ENCODE measurements at regions not wholly inside any gene's neighbourhood (a gene's known extent, or its start where the extent isn't known, plus 50 kb on each side); places are given as distances from the start of the nearest gene placed in this dataset.

DNA sequence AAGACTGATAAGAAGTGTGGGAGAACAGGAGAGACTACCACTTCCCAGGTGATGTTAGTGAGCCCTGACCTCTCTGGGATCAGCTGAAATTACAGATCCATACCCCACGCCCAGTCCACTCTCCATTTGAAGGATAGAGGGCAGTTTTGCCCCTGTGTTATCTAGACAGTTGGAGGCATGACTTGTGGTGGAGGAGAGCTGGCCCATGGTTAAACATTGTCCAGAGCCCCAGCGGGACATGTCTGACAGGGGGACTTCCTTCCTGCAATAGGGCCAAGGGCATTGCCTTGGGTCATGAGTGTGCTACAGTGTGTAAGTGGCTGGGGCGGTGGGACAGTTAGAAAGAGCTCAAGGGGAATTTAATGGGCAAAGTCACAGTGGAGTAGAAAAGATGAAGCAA lies 181.1 kb downstream of the MID1IP1 start:
- TF ChIP-seq, protein P1, sequence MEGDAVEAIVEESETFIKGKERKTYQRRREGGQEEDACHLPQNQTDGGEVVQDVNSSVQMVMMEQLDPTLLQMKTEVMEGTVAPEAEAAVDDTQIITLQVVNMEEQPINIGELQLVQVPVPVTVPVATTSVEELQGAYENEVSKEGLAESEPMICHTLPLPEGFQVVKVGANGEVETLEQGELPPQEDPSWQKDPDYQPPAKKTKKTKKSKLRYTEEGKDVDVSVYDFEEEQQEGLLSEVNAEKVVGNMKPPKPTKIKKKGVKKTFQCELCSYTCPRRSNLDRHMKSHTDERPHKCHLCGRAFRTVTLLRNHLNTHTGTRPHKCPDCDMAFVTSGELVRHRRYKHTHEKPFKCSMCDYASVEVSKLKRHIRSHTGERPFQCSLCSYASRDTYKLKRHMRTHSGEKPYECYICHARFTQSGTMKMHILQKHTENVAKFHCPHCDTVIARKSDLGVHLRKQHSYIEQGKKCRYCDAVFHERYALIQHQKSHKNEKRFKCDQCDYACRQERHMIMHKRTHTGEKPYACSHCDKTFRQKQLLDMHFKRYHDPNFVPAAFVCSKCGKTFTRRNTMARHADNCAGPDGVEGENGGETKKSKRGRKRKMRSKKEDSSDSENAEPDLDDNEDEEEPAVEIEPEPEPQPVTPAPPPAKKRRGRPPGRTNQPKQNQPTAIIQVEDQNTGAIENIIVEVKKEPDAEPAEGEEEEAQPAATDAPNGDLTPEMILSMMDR (IDR thresholded peaks at IDR 0.05; ENCODE audit: low read depth, low read length), result no peak
- DNase-seq (ENCODE audit: low read depth in 2 of 2), result no peak
- H3K4me3 ChIP-seq (replicated peaks in 1 of 2; ENCODE audit: low read depth in 2 of 2, low read length in 2 of 2), result no peak overlapping the region

DNA sequence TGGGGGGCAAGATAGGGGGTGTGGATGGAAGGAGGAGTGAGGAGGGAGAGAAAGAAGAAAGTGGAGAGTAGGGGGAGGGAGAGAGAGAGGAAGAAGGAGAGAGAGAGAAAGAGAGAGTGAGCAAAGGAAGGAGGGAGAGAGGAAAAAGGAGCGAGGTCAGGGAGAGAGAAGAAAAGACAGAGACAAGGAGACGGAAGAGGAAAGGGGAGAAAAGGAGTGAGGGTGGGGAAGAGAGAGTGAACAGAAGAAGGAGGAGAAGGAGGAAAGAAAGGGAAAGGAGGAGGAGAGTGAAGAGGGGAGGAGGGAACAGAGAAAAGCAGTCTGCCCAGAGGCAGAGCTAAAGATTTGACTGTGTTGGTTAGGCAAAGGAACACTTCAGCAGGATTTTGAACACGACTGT lies 181.6 kb downstream of the MID1IP1 start:
- no peak for DNase-seq (ENCODE audit: low read depth in 2 of 2)
- TF ChIP-seq, protein P1 (IDR thresholded peaks at IDR 0.05; ENCODE audit: low read depth, low read length), result no peak
- no peak overlapping the region for H3K4me3 ChIP-seq (replicated peaks in 1 of 2; ENCODE audit: low read depth in 2 of 2, low read length in 2 of 2)

DNA sequence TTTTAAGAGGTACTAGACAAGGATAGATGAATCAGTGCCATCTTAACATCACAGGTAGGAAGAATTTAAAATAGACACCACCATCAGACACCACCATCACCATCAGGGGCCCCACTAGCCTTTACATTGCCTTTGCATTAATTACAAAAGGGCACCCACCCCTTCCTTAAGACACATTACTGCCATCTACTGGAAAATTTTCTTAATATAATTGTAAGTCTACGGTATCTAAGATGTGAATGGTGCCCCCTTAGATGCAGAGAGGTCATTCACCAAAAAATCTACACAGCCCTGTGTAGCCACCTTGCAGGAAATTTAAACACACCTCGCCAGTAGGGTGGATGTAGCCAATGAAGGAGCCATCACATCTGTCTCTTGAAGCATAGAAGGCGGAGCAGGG lies 184.1 kb downstream of the MID1IP1 start:
- TF ChIP-seq, protein P1 (IDR thresholded peaks at IDR 0.05; ENCODE audit: low read depth, low read length), result no peak
- peak; percentile 29 to 43 for DNase-seq (ENCODE audit: low read depth in 2 of 2)
- H3K4me3 ChIP-seq (replicated peaks in 1 of 2; ENCODE audit: low read depth in 2 of 2, low read length in 2 of 2), result no peak overlapping the region

DNA sequence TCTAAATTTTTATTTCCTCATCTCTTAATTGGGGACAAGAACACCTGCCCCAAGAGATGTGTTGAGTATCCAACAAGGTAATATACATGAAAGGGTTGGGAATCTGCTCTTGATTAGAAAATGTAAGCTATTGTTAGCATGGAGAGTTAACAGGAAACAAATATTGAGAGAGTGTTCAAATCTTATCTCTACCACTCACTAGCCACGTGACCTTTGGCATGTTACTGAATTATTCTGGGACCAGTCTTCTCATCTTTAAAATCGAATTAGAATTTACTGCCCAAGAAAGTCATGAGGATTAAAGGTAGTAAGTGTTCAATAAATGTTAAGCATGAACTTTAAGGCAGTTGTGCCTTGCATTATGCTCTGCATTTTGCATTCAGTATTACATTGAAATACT lies 184.7 kb downstream of the MID1IP1 start:
- TF ChIP-seq, protein P1 (IDR thresholded peaks at IDR 0.05; ENCODE audit: low read depth, low read length), result no peak
- DNase-seq (ENCODE audit: low read depth in 2 of 2), result no peak
- H3K4me3 ChIP-seq (replicated peaks in 1 of 2; ENCODE audit: low read depth in 2 of 2, low read length in 2 of 2), result no peak overlapping the region

DNA sequence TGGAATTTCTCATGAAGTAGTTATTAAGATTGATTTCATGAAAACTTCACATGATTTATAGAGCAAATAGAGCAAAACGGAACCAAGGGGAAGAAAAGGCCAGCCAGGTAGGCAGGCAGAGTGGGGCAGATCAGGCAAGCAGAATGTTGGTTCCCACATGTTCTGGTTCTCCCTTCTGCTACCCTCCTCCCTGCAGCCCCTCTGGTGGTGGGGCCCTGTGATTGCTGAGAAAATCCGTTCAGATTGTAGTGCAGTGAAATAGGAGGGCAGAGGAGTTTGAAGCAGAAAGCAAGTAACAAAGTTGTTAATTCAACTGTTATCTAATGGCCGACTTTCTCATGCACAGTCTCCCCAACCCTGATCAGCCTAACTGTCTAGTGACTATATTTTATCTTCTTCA lies 185.3 kb downstream of the MID1IP1 start:
- TF ChIP-seq, protein P1 (IDR thresholded peaks at IDR 0.05; ENCODE audit: low read depth, low read length), result no peak
- H3K4me3 ChIP-seq (replicated peaks in 1 of 2; ENCODE audit: low read depth in 2 of 2, low read length in 2 of 2), result no peak overlapping the region
- DNase-seq (ENCODE audit: low read depth in 2 of 2), result no peak

DNA sequence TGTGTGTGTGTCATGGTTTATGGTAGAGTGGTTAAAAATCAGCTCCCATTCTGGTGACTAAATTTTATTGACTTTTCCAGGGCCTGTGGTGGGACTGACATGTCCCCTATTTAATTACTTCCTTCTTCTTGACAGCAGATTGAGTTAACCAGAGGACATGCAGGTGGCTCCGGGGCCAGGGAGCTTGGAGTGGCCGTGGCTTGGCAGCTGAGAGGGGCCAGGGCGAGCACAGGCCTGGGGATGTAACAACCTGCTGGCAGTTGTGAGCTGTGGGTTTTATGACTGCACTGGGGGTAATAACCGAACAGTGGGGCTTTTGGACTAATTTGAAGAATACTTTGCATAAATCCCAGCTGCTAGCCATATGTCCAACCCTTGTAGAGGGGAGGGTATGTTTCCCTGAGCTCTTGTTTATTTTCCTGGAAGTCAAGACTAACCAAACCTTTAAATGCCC lies 186.0 kb downstream of the MID1IP1 start:
- TF ChIP-seq, protein P1 (IDR thresholded peaks at IDR 0.05; ENCODE audit: low read depth, low read length), result no peak
- H3K4me3 ChIP-seq (replicated peaks in 1 of 2; ENCODE audit: low read depth in 2 of 2, low read length in 2 of 2), result no peak overlapping the region
- no peak for DNase-seq (ENCODE audit: low read depth in 2 of 2)

DNA sequence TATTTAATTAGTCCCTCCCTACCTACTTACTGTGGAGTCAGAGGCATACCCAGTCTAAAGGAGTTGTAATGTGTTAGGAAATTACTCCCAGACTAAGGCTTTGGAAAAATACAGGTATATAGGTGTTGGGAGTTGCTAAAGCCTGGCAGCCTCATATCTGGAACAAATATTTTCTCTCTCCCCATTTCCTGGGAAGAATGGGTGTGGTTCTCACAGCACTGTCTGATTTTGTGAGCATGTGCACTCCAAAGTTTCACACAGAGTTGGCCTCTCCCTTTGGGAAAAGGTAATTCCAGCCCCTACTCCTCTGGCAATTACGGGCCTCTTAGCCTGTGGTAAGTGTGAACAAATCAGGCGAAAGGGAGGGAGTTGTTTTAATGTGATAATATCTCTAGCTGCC lies 187.0 kb downstream of the MID1IP1 start:
- H3K4me3 ChIP-seq (replicated peaks in 1 of 2; ENCODE audit: low read depth in 2 of 2, low read length in 2 of 2), result no peak overlapping the region
- TF ChIP-seq, protein P1 (IDR thresholded peaks at IDR 0.05; ENCODE audit: low read depth, low read length), result no peak
- DNase-seq (ENCODE audit: low read depth in 2 of 2), result no peak

All from cardiac fibroblast (primary cell).